H1 (cell line): ENCODE measurements at regions not wholly inside any gene's neighbourhood (a gene's known extent, or its start where the extent isn't known, plus 50 kb on each side); places are given as distances from the start of the nearest gene placed in this dataset.

Source experiments
- CTCF ChIA-PET: fragments of 300-600 bp; sonication (Branson Sonifier 250); formaldehyde crosslinking; loops from one replicate; lab custom pipeline; 2021; ENCODE audit not compliant: partially characterized antibody; lab: Charles Lee
- POLR2A ChIA-PET: fragments of 300-600 bp; sonication (Branson Sonifier 250); formaldehyde crosslinking; loops from one replicate; lab custom pipeline; 2021; ENCODE audit warnings: inconsistent platforms; ENCODE audit not compliant: partially characterized antibody; lab: Charles Lee
- DNase-seq, 2 experiments: peaks; one replicate each; pipeline versions ENCODE4 v3.0.0 to v3.0.0-alpha.2; 2010 to 2022; ENCODE audit warnings: low spot score in 2 of 2, low read depth in 1 of 2, mixed read lengths in 1 of 2
- FAIRE-seq: peaks from 2 replicates; lab custom pipeline; 2011; peaks lifted over from hg19 to GRCh38; lab: Jason Lieb, UNC
- H2AFZ ChIP-seq: 2 replicates; pipeline ENCODE4 v1.8.1; 2012; ENCODE audit warnings: low read length, inconsistent platforms
- H2AK5ac ChIP-seq: 2 replicates; pipeline ENCODE4 v1.6.1; 2013; ENCODE audit warnings: low read depth, low read length
- H2BK120ac ChIP-seq: replicated peaks from 2 replicates; pipeline ENCODE3; 2013; ENCODE audit warnings: low read depth, low read length, inconsistent platforms
- H2BK12ac ChIP-seq: 2 replicates; pipeline ENCODE4 v1.6.1; 2013; ENCODE audit warnings: low read depth, low read length
- H2BK15ac ChIP-seq: 2 replicates; pipeline ENCODE4 v1.6.1; 2013; ENCODE audit warnings: low read length
- H2BK20ac ChIP-seq: 2 replicates; pipeline ENCODE4 v1.6.1; 2013; ENCODE audit warnings: low read length
- H2BK5ac ChIP-seq: 2 replicates; pipeline ENCODE4 v1.6.1; 2013; ENCODE audit warnings: low read depth, low read length
- H3K14ac ChIP-seq: 2 replicates; pipeline ENCODE4 v1.6.1; 2013; ENCODE audit warnings: inconsistent platforms; ENCODE audit not compliant: insufficient read length
- H3K18ac ChIP-seq: 2 replicates; pipeline ENCODE4 v1.6.1; 2013; ENCODE audit warnings: low read length; ENCODE audit errors: extremely low read depth
- H3K23ac ChIP-seq: 2 replicates; pipeline ENCODE4 v1.6.1; 2013; ENCODE audit warnings: inconsistent platforms; ENCODE audit not compliant: insufficient read length
- H3K23me2 ChIP-seq: 2 replicates; pipeline ENCODE4 v1.6.1; 2013; ENCODE audit warnings: low read depth, low read length
- H3K27ac ChIP-seq: 2 replicates; pipeline ENCODE4 v1.6.1; 2011; ENCODE audit warnings: low read depth, low read length, inconsistent platforms
- H3K27me3 ChIP-seq, 4 experiments: replicated peaks in 1 of 4; 1 replicate in 1 of 4; 2 replicates in 3 of 4; pipeline versions ENCODE4 v1.6.1 to v1.8.1; 2011 to 2013; ENCODE audit warnings: low read length in 3 of 4, mild to moderate bottlenecking in 3 of 4, inconsistent platforms in 2 of 4, mixed read lengths in 2 of 4, moderate library complexity in 1 of 4; ENCODE audit not compliant: control insufficient read depth in 3 of 4, insufficient read depth in 3 of 4; ENCODE audit errors: extremely low read depth in 1 of 4
- H3K36me3 ChIP-seq, 4 experiments: 2 replicates each; pipeline versions ENCODE4 v1.6.1 to v1.8.1; 2011 to 2013; ENCODE audit warnings: mild to moderate bottlenecking in 4 of 4, low read length in 3 of 4, moderate library complexity in 2 of 4, control low read depth in 1 of 4, inconsistent platforms in 1 of 4; ENCODE audit not compliant: insufficient read depth in 4 of 4, control insufficient read depth in 2 of 4
- H3K4ac ChIP-seq: replicated peaks from 2 replicates; pipeline ENCODE3; 2013; ENCODE audit warnings: low read length, low read depth, mixed read lengths, inconsistent platforms; ENCODE audit not compliant: insufficient read length
- H3K4me1 ChIP-seq, 4 experiments: replicated peaks in 1 of 4; 1 replicate in 1 of 4; 2 replicates in 3 of 4; pipeline versions ENCODE4 v1.6.1 to v1.8.1; 2011 to 2013; ENCODE audit warnings: low read length in 3 of 4, inconsistent platforms in 2 of 4, mixed read lengths in 1 of 4; ENCODE audit not compliant: insufficient read depth in 4 of 4, control insufficient read depth in 3 of 4
- H3K4me2 ChIP-seq, 2 experiments: 2 replicates each; pipeline versions ENCODE4 v1.6.1 to v1.8.1; 2011 to 2013; ENCODE audit warnings: low read depth in 2 of 2, low read length in 2 of 2, control low read depth in 1 of 2, inconsistent platforms in 1 of 2, mild to moderate bottlenecking in 1 of 2; ENCODE audit not compliant: insufficient read depth in 1 of 2
- H3K4me3 ChIP-seq, 4 experiments: fragments of 200-600, 300-600 bp in 1 of 4; sonication (generic), shearing (Covaris generic), sonication (Bioruptor Twin) in 1 of 4; 2 replicates each; pipeline versions ENCODE4 v1.5.1 to v1.8.1; 2011 to 2016; ENCODE audit warnings: low read length in 4 of 4, low read depth in 3 of 4, control low read depth in 2 of 4, inconsistent platforms in 2 of 4, mild to moderate bottlenecking in 2 of 4, mixed read lengths in 1 of 4, moderate library complexity in 1 of 4; ENCODE audit not compliant: insufficient read depth in 2 of 4; ENCODE audit errors: extremely low read depth in 1 of 4
- H3K56ac ChIP-seq: replicated peaks from 2 replicates; pipeline ENCODE3; 2013; ENCODE audit warnings: low read depth, mild to moderate bottlenecking, mixed read lengths, low read length, inconsistent platforms; ENCODE audit not compliant: insufficient read length
- H3K79me1 ChIP-seq: 2 replicates; pipeline ENCODE4 v1.6.1; 2013; ENCODE audit warnings: low read depth, low read length, control low read depth
- H3K79me2 ChIP-seq, 2 experiments: 2 replicates each; pipeline versions ENCODE4 v1.6.1 to v1.8.1; 2012 to 2013; ENCODE audit warnings: low read length in 2 of 2, mild to moderate bottlenecking in 2 of 2, inconsistent platforms in 1 of 2; ENCODE audit not compliant: insufficient read depth in 2 of 2, control insufficient read depth in 1 of 2
- H3K9ac ChIP-seq, 4 experiments: replicated peaks in 1 of 4; 1 replicate in 1 of 4; 2 replicates in 3 of 4; pipeline versions ENCODE4 v1.6.1 to v1.8.1; 2011 to 2013; ENCODE audit warnings: low read depth in 3 of 4, low read length in 3 of 4, control low read depth in 2 of 4, mild to moderate bottlenecking in 2 of 4, moderate library complexity in 2 of 4, inconsistent platforms in 1 of 4; ENCODE audit errors: extremely low read depth in 1 of 4
- H3K9me3 ChIP-seq, 2 experiments: 2 replicates each; pipeline versions ENCODE4 v1.6.1 to v1.8.1; 2012 to 2013; ENCODE audit warnings: mild to moderate bottlenecking in 2 of 2, moderate library complexity in 2 of 2, control low read depth in 1 of 2, inconsistent platforms in 1 of 2, low read depth in 1 of 2, low read length in 1 of 2, mixed read lengths in 1 of 2; ENCODE audit not compliant: insufficient read depth in 2 of 2
- H4K20me1 ChIP-seq, 2 experiments: replicated peaks in 1 of 2; 2 replicates each; pipeline versions ENCODE3 to v1.8.1; 2011 to 2013; ENCODE audit warnings: inconsistent platforms in 2 of 2, low read length in 2 of 2, mild to moderate bottlenecking in 1 of 2; ENCODE audit not compliant: insufficient read depth in 2 of 2, control insufficient read depth in 1 of 2
- H4K5ac ChIP-seq: 2 replicates; pipeline ENCODE4 v1.6.1; 2013; ENCODE audit warnings: low read length, low read depth, mixed read lengths, inconsistent platforms; ENCODE audit not compliant: insufficient read length
- H4K8ac ChIP-seq: 2 replicates; pipeline ENCODE4 v1.8.0; 2013; ENCODE audit warnings: mild to moderate bottlenecking, moderate library complexity, low read length, inconsistent platforms; ENCODE audit not compliant: insufficient read depth; ENCODE audit errors: extremely low read depth
- H4K91ac ChIP-seq: replicated peaks from 2 replicates; pipeline ENCODE3; 2013; ENCODE audit warnings: low read length, mixed read lengths, inconsistent platforms; ENCODE audit not compliant: insufficient read length
- ATF3 ChIP-seq: IDR thresholded peaks from 2 replicates; pipeline ENCODE4 v1.6.1; 2011; ENCODE audit warnings: low read depth, mild to moderate bottlenecking, low read length; ENCODE audit not compliant: insufficient read depth
- RXRA ChIP-seq: IDR thresholded peaks from 2 replicates; pipeline ENCODE4 v1.6.1; 2011; ENCODE audit warnings: low read depth, mild to moderate bottlenecking, low read length, moderate library complexity; ENCODE audit not compliant: insufficient read depth
- TAF1 ChIP-seq: IDR thresholded peaks from 2 replicates; pipeline ENCODE4 v1.6.1; 2011; ENCODE audit warnings: mild to moderate bottlenecking, low read depth, low read length
- TCF12 ChIP-seq: IDR thresholded peaks from 2 replicates; pipeline ENCODE4 v1.6.1; 2011; ENCODE audit warnings: low read depth, mild to moderate bottlenecking, low read length
- YY1 ChIP-seq: IDR thresholded peaks from 2 replicates; pipeline ENCODE4 v1.6.1; 2011; ENCODE audit warnings: low read depth, mild to moderate bottlenecking, low read length
- WGBS, 2 experiments: shearing (Covaris generic) in 1 of 2; methylation state at CpG; one replicate each; pipeline versions ENCODE4 v1.1.6 to v1.1.7; 2013 to 2015; ENCODE audit warnings: low lambda C conversion rate in 2 of 2, mixed read lengths in 2 of 2, inconsistent platforms in 1 of 2, low coverage in 1 of 2, missing lambda C conversion rate in 1 of 2; ENCODE audit not compliant: insufficient replicate concordance in 2 of 2, insufficient coverage in 1 of 2, insufficient read length in 1 of 2; ENCODE audit errors: extremely low coverage in 1 of 2, missing lambda C conversion rate in 1 of 2; 5-methylcytosine and 5-hydroxymethylcytosine counted together

DNA sequence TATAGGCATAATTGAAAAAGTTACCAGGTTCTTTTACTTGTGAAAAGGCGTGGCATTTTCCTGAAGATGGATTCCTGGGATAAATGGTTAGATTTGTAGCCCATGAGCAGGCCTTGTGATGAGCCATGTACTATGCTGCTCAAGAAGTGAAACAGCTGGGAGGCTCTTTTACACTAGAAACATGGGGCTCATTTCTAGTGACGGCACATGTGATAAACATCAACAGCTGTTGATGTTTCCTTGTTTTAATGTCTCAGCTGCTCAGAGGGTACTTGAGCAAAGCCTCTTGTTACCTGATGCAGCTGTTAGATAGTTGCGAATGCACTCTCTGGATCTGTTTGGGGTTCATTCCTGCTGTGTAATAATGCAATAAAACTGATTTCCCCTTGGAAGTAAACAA is 396.8 kb downstream of the GUCY1A2 start:
- Histone ChIP-seq H3K4me3 (no peak overlapping the region), H4K91ac (no peak overlapping the region), H3K4ac (no peak overlapping the region), H3K27me3 (no peaks in the 10 kb centered on the region), H2BK12ac (no peak overlapping the region), H3K23me2 (no peaks in the 10 kb centered on the region), H4K20me1 (no peaks in the 10 kb centered on the region), H3K79me2 (no peaks in the 10 kb centered on the region), H2BK5ac (no peak overlapping the region), H3K56ac (no peak overlapping the region), H3K79me1 (no peaks in the 10 kb centered on the region), H4K5ac (no peak overlapping the region), H2AFZ (no peak overlapping the region), H3K27ac (no peak overlapping the region), H2BK20ac (no peak overlapping the region), H3K4me1 (no peaks in the 10 kb centered on the region), H3K36me3 (no peaks in the 10 kb centered on the region), H3K14ac (no peak overlapping the region), H3K9me3 (no peaks in the 10 kb centered on the region), H3K18ac (no peak overlapping the region), H4K8ac (no peak overlapping the region), H3K23ac (no peak overlapping the region), H2AK5ac (no peak overlapping the region), H3K9ac (no peak overlapping the region), H2BK15ac (no peak overlapping the region), H2BK120ac (no peak overlapping the region), H3K4me2 (no peak overlapping the region)
- WGBS, 2 experiments = 90% methylated on average over 3 of the region's 3 CpGs; no CpG with 5 or more reads in 1 of the 2 experiments
- FAIRE-seq (no peak), DNase-seq (no peak)
- ChIA-PET CTCF (no interaction called here), POLR2A (no interaction called here)
- TF ChIP-seq TAF1 = no peak
- TF ChIP-seq RXRA = no peak
- TF ChIP-seq TCF12 = no peak
- TF ChIP-seq YY1 = no peak
- no peak for TF ChIP-seq ATF3
